H1 (cell line): ENCODE measurements at regions not wholly inside any gene's neighbourhood (a gene's known extent, or its start where the extent isn't known, plus 50 kb on each side); places are given as distances from the start of the nearest gene placed in this dataset.

Source experiments
- CTCF ChIA-PET: fragments of 300-600 bp; sonication (Branson Sonifier 250); formaldehyde crosslinking; loops from one replicate; lab custom pipeline; 2021; ENCODE audit not compliant: partially characterized antibody; lab: Charles Lee
- POLR2A ChIA-PET: fragments of 300-600 bp; sonication (Branson Sonifier 250); formaldehyde crosslinking; loops from one replicate; lab custom pipeline; 2021; ENCODE audit warnings: inconsistent platforms; ENCODE audit not compliant: partially characterized antibody; lab: Charles Lee
- DNase-seq, 2 experiments: peaks; one replicate each; pipeline versions ENCODE4 v3.0.0 to v3.0.0-alpha.2; 2010 to 2022; ENCODE audit warnings: low spot score in 2 of 2, low read depth in 1 of 2, mixed read lengths in 1 of 2
- FAIRE-seq: peaks from 2 replicates; lab custom pipeline; 2011; peaks lifted over from hg19 to GRCh38; lab: Jason Lieb, UNC
- H2AFZ ChIP-seq: 2 replicates; pipeline ENCODE4 v1.8.1; 2012; ENCODE audit warnings: low read length, inconsistent platforms
- H2AK5ac ChIP-seq: 2 replicates; pipeline ENCODE4 v1.6.1; 2013; ENCODE audit warnings: low read depth, low read length
- H2BK120ac ChIP-seq: replicated peaks from 2 replicates; pipeline ENCODE3; 2013; ENCODE audit warnings: low read depth, low read length, inconsistent platforms
- H2BK12ac ChIP-seq: 2 replicates; pipeline ENCODE4 v1.6.1; 2013; ENCODE audit warnings: low read depth, low read length
- H2BK15ac ChIP-seq: 2 replicates; pipeline ENCODE4 v1.6.1; 2013; ENCODE audit warnings: low read length
- H2BK20ac ChIP-seq: 2 replicates; pipeline ENCODE4 v1.6.1; 2013; ENCODE audit warnings: low read length
- H2BK5ac ChIP-seq: 2 replicates; pipeline ENCODE4 v1.6.1; 2013; ENCODE audit warnings: low read depth, low read length
- H3K14ac ChIP-seq: 2 replicates; pipeline ENCODE4 v1.6.1; 2013; ENCODE audit warnings: inconsistent platforms; ENCODE audit not compliant: insufficient read length
- H3K18ac ChIP-seq: 2 replicates; pipeline ENCODE4 v1.6.1; 2013; ENCODE audit warnings: low read length; ENCODE audit errors: extremely low read depth
- H3K23ac ChIP-seq: 2 replicates; pipeline ENCODE4 v1.6.1; 2013; ENCODE audit warnings: inconsistent platforms; ENCODE audit not compliant: insufficient read length
- H3K23me2 ChIP-seq: 2 replicates; pipeline ENCODE4 v1.6.1; 2013; ENCODE audit warnings: low read depth, low read length
- H3K27ac ChIP-seq: 2 replicates; pipeline ENCODE4 v1.6.1; 2011; ENCODE audit warnings: low read depth, low read length, inconsistent platforms
- H3K27me3 ChIP-seq, 4 experiments: replicated peaks in 1 of 4; 1 replicate in 1 of 4; 2 replicates in 3 of 4; pipeline versions ENCODE4 v1.6.1 to v1.8.1; 2011 to 2013; ENCODE audit warnings: low read length in 3 of 4, mild to moderate bottlenecking in 3 of 4, inconsistent platforms in 2 of 4, mixed read lengths in 2 of 4, moderate library complexity in 1 of 4; ENCODE audit not compliant: control insufficient read depth in 3 of 4, insufficient read depth in 3 of 4; ENCODE audit errors: extremely low read depth in 1 of 4
- H3K36me3 ChIP-seq, 4 experiments: 2 replicates each; pipeline versions ENCODE4 v1.6.1 to v1.8.1; 2011 to 2013; ENCODE audit warnings: mild to moderate bottlenecking in 4 of 4, low read length in 3 of 4, moderate library complexity in 2 of 4, control low read depth in 1 of 4, inconsistent platforms in 1 of 4; ENCODE audit not compliant: insufficient read depth in 4 of 4, control insufficient read depth in 2 of 4
- H3K4ac ChIP-seq: replicated peaks from 2 replicates; pipeline ENCODE3; 2013; ENCODE audit warnings: low read length, low read depth, mixed read lengths, inconsistent platforms; ENCODE audit not compliant: insufficient read length
- H3K4me1 ChIP-seq, 4 experiments: replicated peaks in 1 of 4; 1 replicate in 1 of 4; 2 replicates in 3 of 4; pipeline versions ENCODE4 v1.6.1 to v1.8.1; 2011 to 2013; ENCODE audit warnings: low read length in 3 of 4, inconsistent platforms in 2 of 4, mixed read lengths in 1 of 4; ENCODE audit not compliant: insufficient read depth in 4 of 4, control insufficient read depth in 3 of 4
- H3K4me2 ChIP-seq, 2 experiments: 2 replicates each; pipeline versions ENCODE4 v1.6.1 to v1.8.1; 2011 to 2013; ENCODE audit warnings: low read depth in 2 of 2, low read length in 2 of 2, control low read depth in 1 of 2, inconsistent platforms in 1 of 2, mild to moderate bottlenecking in 1 of 2; ENCODE audit not compliant: insufficient read depth in 1 of 2
- H3K4me3 ChIP-seq, 4 experiments: fragments of 200-600, 300-600 bp in 1 of 4; sonication (generic), shearing (Covaris generic), sonication (Bioruptor Twin) in 1 of 4; 2 replicates each; pipeline versions ENCODE4 v1.5.1 to v1.8.1; 2011 to 2016; ENCODE audit warnings: low read length in 4 of 4, low read depth in 3 of 4, control low read depth in 2 of 4, inconsistent platforms in 2 of 4, mild to moderate bottlenecking in 2 of 4, mixed read lengths in 1 of 4, moderate library complexity in 1 of 4; ENCODE audit not compliant: insufficient read depth in 2 of 4; ENCODE audit errors: extremely low read depth in 1 of 4
- H3K56ac ChIP-seq: replicated peaks from 2 replicates; pipeline ENCODE3; 2013; ENCODE audit warnings: low read depth, mild to moderate bottlenecking, mixed read lengths, low read length, inconsistent platforms; ENCODE audit not compliant: insufficient read length
- H3K79me1 ChIP-seq: 2 replicates; pipeline ENCODE4 v1.6.1; 2013; ENCODE audit warnings: low read depth, low read length, control low read depth
- H3K79me2 ChIP-seq, 2 experiments: 2 replicates each; pipeline versions ENCODE4 v1.6.1 to v1.8.1; 2012 to 2013; ENCODE audit warnings: low read length in 2 of 2, mild to moderate bottlenecking in 2 of 2, inconsistent platforms in 1 of 2; ENCODE audit not compliant: insufficient read depth in 2 of 2, control insufficient read depth in 1 of 2
- H3K9ac ChIP-seq, 4 experiments: replicated peaks in 1 of 4; 1 replicate in 1 of 4; 2 replicates in 3 of 4; pipeline versions ENCODE4 v1.6.1 to v1.8.1; 2011 to 2013; ENCODE audit warnings: low read depth in 3 of 4, low read length in 3 of 4, control low read depth in 2 of 4, mild to moderate bottlenecking in 2 of 4, moderate library complexity in 2 of 4, inconsistent platforms in 1 of 4; ENCODE audit errors: extremely low read depth in 1 of 4
- H3K9me3 ChIP-seq, 2 experiments: 2 replicates each; pipeline versions ENCODE4 v1.6.1 to v1.8.1; 2012 to 2013; ENCODE audit warnings: mild to moderate bottlenecking in 2 of 2, moderate library complexity in 2 of 2, control low read depth in 1 of 2, inconsistent platforms in 1 of 2, low read depth in 1 of 2, low read length in 1 of 2, mixed read lengths in 1 of 2; ENCODE audit not compliant: insufficient read depth in 2 of 2
- H4K20me1 ChIP-seq, 2 experiments: replicated peaks in 1 of 2; 2 replicates each; pipeline versions ENCODE3 to v1.8.1; 2011 to 2013; ENCODE audit warnings: inconsistent platforms in 2 of 2, low read length in 2 of 2, mild to moderate bottlenecking in 1 of 2; ENCODE audit not compliant: insufficient read depth in 2 of 2, control insufficient read depth in 1 of 2
- H4K5ac ChIP-seq: 2 replicates; pipeline ENCODE4 v1.6.1; 2013; ENCODE audit warnings: low read length, low read depth, mixed read lengths, inconsistent platforms; ENCODE audit not compliant: insufficient read length
- H4K8ac ChIP-seq: 2 replicates; pipeline ENCODE4 v1.8.0; 2013; ENCODE audit warnings: mild to moderate bottlenecking, moderate library complexity, low read length, inconsistent platforms; ENCODE audit not compliant: insufficient read depth; ENCODE audit errors: extremely low read depth
- H4K91ac ChIP-seq: replicated peaks from 2 replicates; pipeline ENCODE3; 2013; ENCODE audit warnings: low read length, mixed read lengths, inconsistent platforms; ENCODE audit not compliant: insufficient read length
- EGR1 ChIP-seq: IDR thresholded peaks from 2 replicates; pipeline ENCODE4 v1.6.1; 2011; ENCODE audit warnings: low read depth, low read length, borderline replicate concordance
- GTF2F1 ChIP-seq: IDR thresholded peaks from 2 replicates; pipeline ENCODE4 v1.6.1; 2012; ENCODE audit warnings: low read depth, low read length, improper control_type of control experiment, borderline replicate concordance
- RFX5 ChIP-seq: IDR thresholded peaks from 2 replicates; pipeline ENCODE4 v1.6.1; 2011; ENCODE audit warnings: low read depth, low read length, improper control_type of control experiment, borderline replicate concordance
- WGBS, 2 experiments: shearing (Covaris generic) in 1 of 2; methylation state at CpG; one replicate each; pipeline versions ENCODE4 v1.1.6 to v1.1.7; 2013 to 2015; ENCODE audit warnings: low lambda C conversion rate in 2 of 2, mixed read lengths in 2 of 2, inconsistent platforms in 1 of 2, low coverage in 1 of 2, missing lambda C conversion rate in 1 of 2; ENCODE audit not compliant: insufficient replicate concordance in 2 of 2, insufficient coverage in 1 of 2, insufficient read length in 1 of 2; ENCODE audit errors: extremely low coverage in 1 of 2, missing lambda C conversion rate in 1 of 2; 5-methylcytosine and 5-hydroxymethylcytosine counted together

DNA sequence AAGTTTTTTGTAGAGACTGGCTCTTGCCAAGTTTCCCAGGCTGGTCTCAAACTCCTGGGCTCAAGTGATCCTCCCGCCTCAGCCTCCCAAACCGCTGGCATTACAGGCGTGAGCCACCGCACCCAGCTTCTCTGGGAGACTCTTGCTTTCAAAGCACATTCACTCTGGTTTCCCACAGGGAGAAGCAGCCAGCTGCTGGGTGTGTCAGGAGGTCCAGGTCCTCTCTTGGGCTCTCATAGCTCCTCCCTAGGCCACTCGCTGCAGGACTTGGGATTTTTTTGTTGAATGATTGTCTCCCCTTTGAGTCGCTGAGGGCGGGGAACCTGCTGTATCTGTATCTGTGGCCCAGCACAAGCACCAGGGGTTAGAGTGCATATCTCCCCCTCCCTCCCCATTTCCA, 68.4 kb upstream of the RAPGEF1 start:
- Histone ChIP-seq H3K23ac (no peak overlapping the region), H3K4me1 (peaks cover 6 to 28% (median 20%) of the 10 kb centered on the region in 4 experiments), H3K27ac (no peak overlapping the region), H3K79me2 (no peaks in the 10 kb centered on the region), H3K14ac (no peak overlapping the region), H4K8ac (no peak overlapping the region), H3K4me2 (peak overlapping the region in 1 of 2 experiments; percentile 75; a peak in 1 of 4 replicates), H3K56ac (no peak overlapping the region), H2AFZ (no peak overlapping the region), H4K91ac (peak overlapping the region; percentile 34), H3K79me1 (no peaks in the 10 kb centered on the region), H2BK12ac (peak overlapping the region; percentile 62; the same call in 1 of the 2 replicates), H3K27me3 (no peaks in the 10 kb centered on the region), H4K5ac (no peak overlapping the region), H3K9me3 (no peaks in the 10 kb centered on the region), H3K36me3 (no peaks in the 10 kb centered on the region), H4K20me1 (no peaks in the 10 kb centered on the region), H3K9ac (no peak overlapping the region), H2BK20ac (peak overlapping the region; percentile 80; the same call in 1 of the 2 replicates), H3K23me2 (no peaks in the 10 kb centered on the region; the same call in 1 of the 2 replicates), H2BK120ac (no peak overlapping the region), H2BK15ac (peak overlapping the region; percentile 8; the same call in 1 of the 2 replicates), H2BK5ac (peak overlapping the region; percentile 93; the same call in 1 of the 2 replicates), H3K4me3 (no peak overlapping the region), H2AK5ac (no peak overlapping the region; the same call in 1 of the 2 replicates), H3K18ac (no peak overlapping the region; the same call in 1 of the 2 replicates), H3K4ac (peak overlapping the region; percentile 48)
- TF ChIP-seq EGR1 (no peak), GTF2F1 (no peak), RFX5 (no peak)
- ChIA-PET CTCF (interaction anchor here (0.5 to 3.1 kb wide), 16 partner anchors 8 to 441 kb away, joined by 3 to 17 read pairs (median 4); no protein-coding TSS in a partner anchor), POLR2A (interaction anchor here (1.0 to 2.0 kb wide), 3 partner anchors 9 to 43 kb away, joined by 3 to 6 read pairs (median 4); no protein-coding TSS in a partner anchor)
- DNase-seq (no peak), FAIRE-seq (no peak)
- 79% methylated on average over 7 of the region's 7 CpGs; no CpG with 5 or more reads in 1 of the 2 experiments for WGBS, 2 experiments
